GM18909 (cell line): ENCODE measurements at regions not wholly inside any gene's neighbourhood (a gene's known extent, or its start where the extent isn't known, plus 50 kb on each side); places are given as distances from the start of the nearest gene placed in this dataset.

ENCODE experiments used
- ATAC-seq: cut with Tn5 transposase; IDR thresholded peaks from one replicate; pipeline ENCODE4 v1.9.1; 2021; ENCODE audit warnings: mild to moderate bottlenecking; ENCODE audit not compliant: unreplicated experiment, poor library complexity

- ATAC-seq: no peak
Observed at GRCh38 chr21:28442085-28442484, 550.6 kb downstream of the LTN1 start.

- no peak for ATAC-seq
Observed at GRCh38 chr21:28439788-28440187, 552.9 kb downstream of the LTN1 start.

GRCh38 chr21:28439251-28439650 is 553.4 kb downstream of the LTN1 start:
- ATAC-seq: no peak

- no peak for ATAC-seq
Observed at GRCh38 chr21:28437061-28437460, 555.6 kb downstream of the LTN1 start.

- ATAC-seq: no peak
Observed at GRCh38 chr21:28436286-28436932, 556.3 kb downstream of the LTN1 start.

GRCh38 chr21:28431527-28432200 is 561.0 kb downstream of the LTN1 start:
- no peak for ATAC-seq

- no peak for ATAC-seq
Observed at GRCh38 chr21:28431022-28431421, 561.7 kb downstream of the LTN1 start.

GRCh38 chr21:28429161-28429560 is 563.5 kb downstream of the LTN1 start:
- no peak for ATAC-seq

GRCh38 chr21:28427394-28428022 is 565.2 kb downstream of the LTN1 start:
- no peak for ATAC-seq

- ATAC-seq: no peak
Observed at GRCh38 chr21:28426545-28426944, 566.1 kb downstream of the LTN1 start.

GRCh38 chr21:28423521-28424190 is 569.0 kb downstream of the LTN1 start:
- ATAC-seq: no peak

GRCh38 chr21:28421716-28422524 is 570.8 kb downstream of the LTN1 start:
- ATAC-seq: no peak

- no peak for ATAC-seq
Observed at GRCh38 chr21:28419811-28420210, 572.9 kb downstream of the LTN1 start.

GRCh38 chr21:28418726-28419514 is 573.8 kb downstream of the LTN1 start:
- no peak for ATAC-seq

- no peak for ATAC-seq
Observed at GRCh38 chr21:28410256-28410655, 582.4 kb downstream of the LTN1 start.

GRCh38 chr21:28402616-28402989 is 590.1 kb downstream of the LTN1 start:
- ATAC-seq: no peak

GRCh38 chr21:28397040-28397439 is 595.6 kb downstream of the LTN1 start:
- ATAC-seq: no peak

- no peak for ATAC-seq
Observed at GRCh38 chr21:28396421-28396820, 596.3 kb downstream of the LTN1 start.

GRCh38 chr21:28393279-28393678 is 599.4 kb downstream of the LTN1 start:
- ATAC-seq: no peak
